H9 (cell line): ENCODE measurements at regions not wholly inside any gene's neighbourhood (a gene's known extent, or its start where the extent isn't known, plus 50 kb on each side); places are given as distances from the start of the nearest gene placed in this dataset.

ENCODE experiments used
- DNase-seq: peaks from one replicate; pipeline ENCODE4 v3.0.0-alpha.2; 2017
- H2AFZ ChIP-seq: one replicate; pipeline ENCODE4 v1.6.1; 2013; ENCODE audit warnings: mild to moderate bottlenecking, low read length, control low read depth, moderate library complexity
- H2AK5ac ChIP-seq: 2 replicates; pipeline ENCODE4 v1.6.1; 2013; ENCODE audit warnings: low read length, control low read depth, mixed read lengths; ENCODE audit not compliant: insufficient read length
- H2BK120ac ChIP-seq: one replicate; pipeline ENCODE4 v1.6.1; 2013; ENCODE audit warnings: low read depth, mild to moderate bottlenecking, low read length, control low read depth, inconsistent platforms; ENCODE audit not compliant: poor library complexity, severe bottlenecking
- H2BK12ac ChIP-seq: 2 replicates; pipeline ENCODE4 v1.6.1; 2013; ENCODE audit warnings: low read length, control low read depth, mixed read lengths, low read depth; ENCODE audit not compliant: insufficient read length
- H2BK15ac ChIP-seq: 2 replicates; pipeline ENCODE4 v1.6.1; 2013; ENCODE audit warnings: low read depth, low read length, control low read depth
- H2BK20ac ChIP-seq: one replicate; pipeline ENCODE4 v1.6.1; 2013; ENCODE audit warnings: low read depth, mild to moderate bottlenecking, low read length, control low read depth, inconsistent platforms; ENCODE audit not compliant: poor library complexity, severe bottlenecking
- H2BK5ac ChIP-seq: 2 replicates; pipeline ENCODE4 v1.6.1; 2013; ENCODE audit warnings: low read length, control low read depth, mixed read lengths; ENCODE audit not compliant: insufficient read length
- H3K14ac ChIP-seq: 2 replicates; pipeline ENCODE4 v1.6.1; 2013; ENCODE audit warnings: low read length, control low read depth; ENCODE audit not compliant: insufficient read depth
- H3K18ac ChIP-seq: 2 replicates; pipeline ENCODE4 v1.6.1; 2013; ENCODE audit warnings: low read depth, mild to moderate bottlenecking, mixed read lengths, low read length, control low read depth; ENCODE audit not compliant: insufficient read length
- H3K23ac ChIP-seq: 2 replicates; pipeline ENCODE4 v1.6.1; 2013; ENCODE audit warnings: low read length, control low read depth, mixed read lengths, low read depth; ENCODE audit not compliant: insufficient read length
- H3K23me2 ChIP-seq: 2 replicates; pipeline ENCODE4 v1.6.1; 2013; ENCODE audit warnings: low read depth, mild to moderate bottlenecking, mixed read lengths, low read length, control low read depth; ENCODE audit not compliant: insufficient read length, poor library complexity, severe bottlenecking
- H3K27ac ChIP-seq: 2 replicates; pipeline ENCODE4 v1.5.1; 2013; ENCODE audit warnings: low read length, control low read depth, mixed read lengths, low read depth; ENCODE audit not compliant: insufficient read length
- H3K27me3 ChIP-seq: 2 replicates; pipeline ENCODE4 v1.6.1; 2013; ENCODE audit warnings: low read length, control low read depth, inconsistent platforms; ENCODE audit not compliant: insufficient read depth
- H3K4ac ChIP-seq: 2 replicates; pipeline ENCODE4 v1.6.1; 2013; ENCODE audit warnings: low read depth, mild to moderate bottlenecking, control low read depth, inconsistent platforms, low read length, moderate library complexity
- H3K4me1 ChIP-seq: 2 replicates; pipeline ENCODE4 v1.6.1; 2013; ENCODE audit warnings: low read length, control low read depth, inconsistent platforms; ENCODE audit not compliant: insufficient read depth
- H3K4me2 ChIP-seq: 2 replicates; pipeline ENCODE4 v1.6.1; 2013; ENCODE audit warnings: low read length, control low read depth, mixed read lengths; ENCODE audit not compliant: insufficient read length, insufficient read depth
- H3K56ac ChIP-seq: 2 replicates; pipeline ENCODE4 v1.6.1; 2013; ENCODE audit warnings: low read depth, mild to moderate bottlenecking, mixed read lengths, low read length, control low read depth; ENCODE audit not compliant: insufficient read length
- H3K79me1 ChIP-seq: 2 replicates; pipeline ENCODE4 v1.6.1; 2013; ENCODE audit warnings: low read depth, mild to moderate bottlenecking, moderate library complexity, low read length, control low read depth, inconsistent platforms; ENCODE audit not compliant: insufficient read depth, poor library complexity, severe bottlenecking
- H3K79me2 ChIP-seq: 2 replicates; pipeline ENCODE4 v1.6.1; 2013; ENCODE audit warnings: low read length, control low read depth, inconsistent platforms; ENCODE audit not compliant: insufficient read depth
- H3K9ac ChIP-seq: 2 replicates; pipeline ENCODE4 v1.6.1; 2013; ENCODE audit warnings: low read length, control low read depth, mixed read lengths; ENCODE audit not compliant: insufficient read length; ENCODE audit errors: extremely low read depth
- H3K9me3 ChIP-seq: one replicate; pipeline ENCODE4 v1.6.1; 2013; ENCODE audit warnings: low read depth, low read length, inconsistent platforms; ENCODE audit not compliant: control insufficient read depth
- H3T11ph ChIP-seq: one replicate; pipeline ENCODE4 v1.6.1; 2013; ENCODE audit warnings: mild to moderate bottlenecking, low read length, control low read depth, inconsistent platforms
- H4K20me1 ChIP-seq: one replicate; pipeline ENCODE4 v1.6.1; 2013; ENCODE audit not compliant: control insufficient read depth, insufficient read length, insufficient read depth
- H4K5ac ChIP-seq: 2 replicates; pipeline ENCODE4 v1.6.1; 2013; ENCODE audit warnings: low read depth, mild to moderate bottlenecking, mixed read lengths, low read length, control low read depth; ENCODE audit not compliant: insufficient read length
- H4K8ac ChIP-seq: replicated peaks from 2 replicates; pipeline ENCODE4 v1.6.1; 2013; ENCODE audit warnings: low read length, control low read depth, mixed read lengths, low read depth; ENCODE audit not compliant: insufficient read length
- H4K91ac ChIP-seq: 2 replicates; pipeline ENCODE4 v1.6.1; 2013; ENCODE audit warnings: low read depth, mild to moderate bottlenecking, moderate library complexity, mixed read lengths, low read length, control low read depth; ENCODE audit not compliant: insufficient read length
- H3K27ac Mint-ChIP-seq, 3 experiments: 2 replicates in 2 of 3; 3 replicates in 1 of 3; pipeline ENCODE4 v1.8.0; 2020 to 2021; ENCODE audit warnings: mixed read lengths in 3 of 3, mild to moderate bottlenecking in 1 of 3, moderate library complexity in 1 of 3
- H3K27me3 Mint-ChIP-seq: 2 replicates; pipeline ENCODE4 v1.8.0; 2021; ENCODE audit warnings: low read depth, mild to moderate bottlenecking, moderate library complexity, mixed read lengths
- H3K36me3 Mint-ChIP-seq, 3 experiments: 2 replicates in 2 of 3; 3 replicates in 1 of 3; pipeline ENCODE4 v1.8.0; 2020 to 2021; ENCODE audit warnings: low read depth in 3 of 3, mixed read lengths in 3 of 3; ENCODE audit not compliant: insufficient read depth in 1 of 3
- H3K4me1 Mint-ChIP-seq, 2 experiments: 2 replicates each; pipeline ENCODE4 v1.8.0; 2020; ENCODE audit warnings: mixed read lengths in 2 of 2
- H3K4me3 Mint-ChIP-seq, 2 experiments: 2 replicates in 1 of 2; 3 replicates in 1 of 2; pipeline ENCODE4 v1.8.0; 2020 to 2021; ENCODE audit warnings: mild to moderate bottlenecking in 2 of 2, mixed read lengths in 2 of 2, moderate library complexity in 1 of 2
- H3K9me3 Mint-ChIP-seq, 2 experiments: 2 replicates in 1 of 2; 3 replicates in 1 of 2; pipeline ENCODE4 v1.8.0; 2020; ENCODE audit warnings: mild to moderate bottlenecking in 2 of 2, mixed read lengths in 2 of 2, moderate library complexity in 1 of 2
- WGBS: extraction: QIAGEN DNeasy Blood & Tissue Kit; methylation state at CpG from one replicate; pipeline ENCODE4 v1.1.7; 2013; ENCODE audit warnings: missing lambda C conversion rate, low lambda C conversion rate, mixed read lengths; ENCODE audit not compliant: insufficient read length; ENCODE audit errors: extremely low coverage; 5-methylcytosine and 5-hydroxymethylcytosine counted together
- TF ChIP-seq, protein P1 (sequence below): fragments of 200-600 bp; sonication (generic); conservative IDR thresholded peaks from 3 replicates; pipeline ENCODE4 v1.8.0; 2021; ENCODE audit warnings: antibody characterized with exemption, mild to moderate bottlenecking

DNA sequence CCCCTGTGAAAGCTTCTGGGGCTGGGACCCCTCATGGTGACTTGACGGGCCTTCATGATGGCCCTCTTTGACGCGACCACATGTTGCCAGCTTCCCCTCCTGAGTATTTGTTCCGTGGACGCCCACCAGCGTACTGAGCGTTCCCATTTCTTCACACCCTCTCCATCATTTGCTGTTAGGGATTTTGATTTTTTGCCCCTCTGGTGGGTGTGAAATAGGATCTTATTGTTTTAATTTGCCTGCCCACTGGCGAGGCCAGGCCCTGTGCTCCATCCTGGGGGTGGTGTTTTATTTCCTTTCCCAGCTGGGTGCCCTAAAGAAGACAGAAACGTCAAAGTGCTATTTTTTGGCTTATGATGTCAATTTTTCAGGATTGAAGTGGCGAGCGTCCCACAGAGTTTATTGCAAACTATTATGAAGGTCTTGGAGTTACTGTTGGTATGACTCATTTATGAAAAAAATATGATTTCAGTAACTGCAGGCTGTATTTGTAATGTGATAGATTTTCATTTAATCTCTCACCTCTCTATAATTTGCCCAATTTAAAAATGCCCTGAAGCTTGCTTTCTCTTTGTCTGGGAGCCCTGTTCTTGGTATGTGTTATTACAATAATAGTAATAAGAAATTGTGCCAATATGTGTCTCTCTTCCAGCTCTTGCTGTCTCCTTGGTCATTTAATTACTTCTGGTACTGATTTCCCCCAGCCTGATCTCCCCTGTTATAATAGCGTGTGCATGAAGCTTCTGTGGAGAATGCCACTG, 99.6 kb downstream of the SLC25A47 start:
- H3K79me1 ChIP-seq: no peaks in the 10 kb centered on the region
- H3K9ac ChIP-seq: no peak overlapping the region
- H3K4me1 ChIP-seq: no peaks in the 10 kb centered on the region; the same call in 1 of the 2 replicates
- H3K4me2 ChIP-seq: no peak overlapping the region
- no peak overlapping the region for H2AFZ ChIP-seq
- no peak overlapping the region for H3K56ac ChIP-seq
- TF ChIP-seq, protein P1, sequence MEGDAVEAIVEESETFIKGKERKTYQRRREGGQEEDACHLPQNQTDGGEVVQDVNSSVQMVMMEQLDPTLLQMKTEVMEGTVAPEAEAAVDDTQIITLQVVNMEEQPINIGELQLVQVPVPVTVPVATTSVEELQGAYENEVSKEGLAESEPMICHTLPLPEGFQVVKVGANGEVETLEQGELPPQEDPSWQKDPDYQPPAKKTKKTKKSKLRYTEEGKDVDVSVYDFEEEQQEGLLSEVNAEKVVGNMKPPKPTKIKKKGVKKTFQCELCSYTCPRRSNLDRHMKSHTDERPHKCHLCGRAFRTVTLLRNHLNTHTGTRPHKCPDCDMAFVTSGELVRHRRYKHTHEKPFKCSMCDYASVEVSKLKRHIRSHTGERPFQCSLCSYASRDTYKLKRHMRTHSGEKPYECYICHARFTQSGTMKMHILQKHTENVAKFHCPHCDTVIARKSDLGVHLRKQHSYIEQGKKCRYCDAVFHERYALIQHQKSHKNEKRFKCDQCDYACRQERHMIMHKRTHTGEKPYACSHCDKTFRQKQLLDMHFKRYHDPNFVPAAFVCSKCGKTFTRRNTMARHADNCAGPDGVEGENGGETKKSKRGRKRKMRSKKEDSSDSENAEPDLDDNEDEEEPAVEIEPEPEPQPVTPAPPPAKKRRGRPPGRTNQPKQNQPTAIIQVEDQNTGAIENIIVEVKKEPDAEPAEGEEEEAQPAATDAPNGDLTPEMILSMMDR: no peak
- H3K79me2 ChIP-seq: no peaks in the 10 kb centered on the region
- no peaks in the 10 kb centered on the region for H4K20me1 ChIP-seq
- H3T11ph ChIP-seq: no peak overlapping the region
- H3K27me3 ChIP-seq: no peaks in the 10 kb centered on the region
- no peak overlapping the region for H2BK15ac ChIP-seq
- no peak overlapping the region for H4K91ac ChIP-seq
- WGBS: no CpG with 5 or more reads among the region's 12 CpGs
- no peak overlapping the region for H3K18ac ChIP-seq
- H2BK5ac ChIP-seq: no peak overlapping the region
- H4K8ac ChIP-seq: no peak overlapping the region
- H3K4ac ChIP-seq: no peak overlapping the region
- H2BK12ac ChIP-seq: no peak overlapping the region
- H3K4me1 Mint-ChIP-seq: peaks cover 19 to 22% of the 10 kb centered on the region in 2 experiments
- DNase-seq: no peak
- no peak overlapping the region for H4K5ac ChIP-seq
- no peak overlapping the region for H3K27ac ChIP-seq
- peaks cover 0 to 2% (median 0%) of the 10 kb centered on the region in 3 experiments; a peak in 2 of 7 replicates for H3K36me3 Mint-ChIP-seq
- H3K14ac ChIP-seq: no peak overlapping the region
- no peaks in the 10 kb centered on the region for H3K9me3 ChIP-seq
- H3K23ac ChIP-seq: no peak overlapping the region
- no peak overlapping the region for H2BK20ac ChIP-seq
- no peak overlapping the region for H2BK120ac ChIP-seq
- H3K23me2 ChIP-seq: no peaks in the 10 kb centered on the region
- no peak overlapping the region for H3K27ac Mint-ChIP-seq
- H2AK5ac ChIP-seq: no peak overlapping the region
- H3K4me3 Mint-ChIP-seq: no peak overlapping the region
- H3K27me3 Mint-ChIP-seq: no peaks in the 10 kb centered on the region
- no peaks in the 10 kb centered on the region for H3K9me3 Mint-ChIP-seq
